Coronary artery (tissue), 2 donors: ENCODE measurements at regions not wholly inside any gene's neighbourhood (a gene's known extent, or its start where the extent isn't known, plus 50 kb on each side); places are given as distances from the start of the nearest gene placed in this dataset.

Source experiments
- DNase-seq: peaks from one replicate; pipeline ENCODE4 v3.0.0-alpha.2; 2017; ENCODE audit warnings: low spot score
- H3K27ac ChIP-seq, 2 donors: fragments of 200-600 bp; sonication (generic); one replicate each; pipeline ENCODE4 v1.5.1; 2016 to 2019
- H3K4me3 ChIP-seq: fragments of 200-600 bp; sonication (generic); 2 replicates; pipeline ENCODE4 v1.5.1; 2016; ENCODE audit warnings: mild to moderate bottlenecking, moderate library complexity
- CTCF ChIP-seq: fragments of 200-600 bp; sonication (generic); IDR thresholded peaks from one replicate; pipeline ENCODE4 v1.5.1; 2019; ENCODE audit warnings: antibody characterized with exemption

DNA sequence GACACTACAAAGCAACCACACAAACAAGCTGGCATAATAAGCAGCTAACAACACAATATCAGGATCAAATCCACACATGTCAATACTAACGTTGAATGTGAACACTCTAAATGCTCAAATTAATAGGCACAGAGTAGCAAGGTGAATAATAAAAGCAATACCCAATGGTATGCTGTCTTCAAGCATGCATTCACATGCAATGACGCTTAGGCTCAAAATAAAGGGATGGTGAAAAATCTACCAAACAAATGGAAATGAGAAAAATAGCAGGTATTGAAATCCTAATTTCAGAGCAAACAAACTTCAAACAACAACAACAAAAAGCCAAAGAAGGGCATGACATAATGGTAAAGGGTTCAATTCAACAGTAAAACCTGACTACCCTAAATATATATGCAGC is 74.0 kb upstream of the FAM47B start:
- Histone ChIP-seq H3K4me3 (no peak overlapping the region), H3K27ac (no peak overlapping the region)
- no peak for TF ChIP-seq CTCF
- DNase-seq: no peak

DNA sequence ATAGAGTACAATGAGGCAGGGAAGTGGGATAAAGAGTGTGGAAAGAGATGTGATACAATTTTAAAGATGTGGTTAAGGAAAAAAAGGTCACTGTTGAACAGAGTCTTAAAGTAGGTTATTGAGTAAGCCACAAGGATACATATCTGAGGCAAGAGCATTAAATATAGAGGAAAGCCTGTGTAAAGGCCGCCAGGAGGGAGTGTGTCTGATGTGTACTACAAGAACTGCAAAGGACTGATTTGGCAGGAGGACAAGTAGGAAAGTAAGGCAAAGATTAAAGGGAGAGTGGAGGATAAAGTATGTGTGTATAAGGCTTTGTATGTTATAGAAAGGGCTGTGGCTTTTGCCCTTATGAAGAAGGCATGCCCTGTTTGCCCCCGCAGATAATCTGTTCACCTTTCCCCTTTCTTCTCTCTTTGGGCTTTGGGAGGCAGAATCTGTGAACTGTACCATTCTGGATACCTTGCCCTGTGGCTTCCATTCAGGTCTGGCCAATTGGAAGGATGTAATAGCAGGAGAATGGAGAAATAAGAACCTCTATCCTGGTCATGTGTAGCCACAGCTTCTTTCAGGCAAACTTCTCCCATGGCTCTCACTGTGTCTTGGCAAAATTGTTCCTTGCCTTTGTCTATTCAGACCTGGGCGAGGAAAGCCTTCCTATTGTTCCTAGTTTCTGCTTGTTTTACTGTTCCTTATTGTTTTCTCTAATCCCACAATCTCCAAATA is 68.9 kb upstream of the FAM47B start:
- Histone ChIP-seq H3K4me3 (no peak overlapping the region), H3K27ac (no peak overlapping the region)
- no peak for DNase-seq
- no peak for TF ChIP-seq CTCF

DNA sequence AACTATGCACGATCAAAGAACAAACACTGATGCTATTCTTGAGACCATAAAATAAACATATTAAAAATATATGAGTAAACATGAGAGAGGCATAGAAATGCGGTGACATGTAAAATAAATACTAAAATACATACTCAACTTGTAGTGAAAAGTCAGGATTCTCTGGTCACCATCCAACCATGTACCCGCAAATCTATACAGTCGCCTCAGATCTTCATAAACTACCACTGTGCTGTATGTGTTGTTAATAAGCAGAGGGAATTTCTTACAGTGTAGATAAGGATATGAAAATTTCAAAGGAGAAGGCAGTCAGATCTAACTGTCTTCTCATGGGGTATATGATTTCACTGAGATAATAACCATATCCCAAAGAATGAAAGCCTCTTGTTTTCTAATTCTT is 67.8 kb upstream of the FAM47B start:
- TF ChIP-seq CTCF: no peak
- DNase-seq: no peak
- Histone ChIP-seq H3K27ac (no peak overlapping the region), H3K4me3 (no peak overlapping the region)

DNA sequence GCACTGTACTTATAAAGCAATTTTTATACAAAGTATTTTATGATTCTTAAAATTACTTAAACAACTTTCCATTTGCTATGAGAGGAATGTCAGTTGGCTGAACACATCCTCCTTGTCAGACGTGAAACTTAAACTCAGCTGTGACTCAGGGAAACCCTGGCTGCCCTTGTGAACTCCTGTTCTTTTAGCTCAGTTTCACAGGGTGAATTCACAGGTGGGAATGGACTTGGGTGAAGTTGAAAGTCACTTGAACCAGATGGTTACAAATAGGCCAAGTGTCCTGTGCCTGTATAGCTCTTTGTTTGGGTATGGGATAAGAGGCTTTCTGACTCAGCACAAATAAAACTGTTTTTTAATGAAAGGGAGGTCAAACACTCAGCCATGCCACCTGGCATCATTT is 67.4 kb upstream of the FAM47B start:
- no peak overlapping the region for H3K27ac ChIP-seq
- DNase-seq: no peak
- TF ChIP-seq CTCF: no peak
- H3K4me3 ChIP-seq: no peak overlapping the region

GRCh38 chrX:34877436-34877835 is 65.2 kb upstream of the FAM47B start:
- Histone ChIP-seq H3K27ac (no peak overlapping the region), H3K4me3 (no peak overlapping the region)
- TF ChIP-seq CTCF: no peak
- DNase-seq: no peak

GRCh38 chrX:34879346-34879745 is 63.2 kb upstream of the FAM47B start:
- TF ChIP-seq CTCF: no peak
- Histone ChIP-seq H3K27ac (no peak overlapping the region), H3K4me3 (no peak overlapping the region)
- DNase-seq: no peak

GRCh38 chrX:34879886-34880285 is 62.7 kb upstream of the FAM47B start:
- Histone ChIP-seq H3K4me3 (no peak overlapping the region), H3K27ac (no peak overlapping the region)
- TF ChIP-seq CTCF: no peak
- DNase-seq: no peak
